GM06990 (cell line): ENCODE measurements at regions not wholly inside any gene's neighbourhood (a gene's known extent, or its start where the extent isn't known, plus 50 kb on each side); places are given as distances from the start of the nearest gene placed in this dataset.

ENCODE experiments used
- DNase-seq: peaks from one replicate; pipeline ENCODE4 v3.0.0-alpha.2; 2011; ENCODE audit not compliant: insufficient read length; ENCODE audit errors: extremely low read depth
- H3K27me3 ChIP-seq: replicated peaks from 2 replicates; pipeline ENCODE4 v1.6.0; 2011; ENCODE audit warnings: low read length; ENCODE audit not compliant: control insufficient read depth, insufficient read depth
- H3K36me3 ChIP-seq: 2 replicates; pipeline ENCODE4 v1.5.1; 2011; ENCODE audit warnings: low read length; ENCODE audit not compliant: control insufficient read depth, insufficient read depth
- H3K4me3 ChIP-seq: replicated peaks from 2 replicates; pipeline ENCODE4 v1.5.1; 2011; ENCODE audit warnings: low read depth, mild to moderate bottlenecking, control low read depth, low read length
- CTCF ChIP-seq: IDR thresholded peaks from 2 replicates; pipeline ENCODE4 v1.5.1; 2011; ENCODE audit warnings: low read length, control low read depth, mild to moderate bottlenecking, inconsistent platforms; ENCODE audit not compliant: insufficient read depth, poor library complexity, severe bottlenecking

GRCh38 chr2:16719485-16719808 lies 53.8 kb upstream of the CYRIA start:
- Histone ChIP-seq H3K36me3 (no peaks in the 10 kb centered on the region), H3K27me3 (no peaks in the 10 kb centered on the region; the same call in 1 of the 2 replicates), H3K4me3 (no peak overlapping the region)
- TF ChIP-seq CTCF, result no peak
- no peak for DNase-seq

- no peak for DNase-seq
- Histone ChIP-seq H3K27me3 (no peaks in the 10 kb centered on the region; the same call in 1 of the 2 replicates), H3K4me3 (no peak overlapping the region), H3K36me3 (no peaks in the 10 kb centered on the region)
- no peak for TF ChIP-seq CTCF
Observed at GRCh38 chr2:16718576-16719484, 53.2 kb upstream of the CYRIA start.

- DNase-seq, result no peak
- no peaks in the 10 kb centered on the region; the same call in 1 of the 2 replicates for H3K27me3 ChIP-seq
- no peaks in the 10 kb centered on the region for H3K36me3 ChIP-seq
- no peak overlapping the region for H3K4me3 ChIP-seq
- no peak for TF ChIP-seq CTCF
Observed at GRCh38 chr2:16717477-16717876, 51.8 kb upstream of the CYRIA start.

DNA sequence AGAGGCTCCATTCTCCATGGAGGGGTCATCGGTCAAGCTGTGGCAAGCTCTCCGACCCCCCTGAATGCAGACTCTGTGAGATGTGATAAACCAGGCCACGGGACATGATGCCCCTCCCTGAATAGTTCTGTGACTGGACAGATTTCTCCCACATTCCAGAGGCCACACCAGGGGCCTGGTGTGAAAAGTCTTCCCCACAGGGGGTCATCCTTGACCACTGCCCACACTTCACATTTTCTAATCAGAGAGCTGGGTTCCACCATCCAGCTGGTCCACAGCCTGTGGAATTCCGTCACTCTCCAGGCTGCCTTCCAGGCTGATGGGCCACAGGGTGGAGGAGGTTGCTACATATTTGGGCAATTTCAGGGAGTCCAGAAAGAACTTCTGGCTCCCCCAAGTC lies 51.3 kb upstream of the CYRIA start:
- no peak overlapping the region for H3K4me3 ChIP-seq
- TF ChIP-seq CTCF, result no peak
- H3K27me3 ChIP-seq, result no peaks in the 10 kb centered on the region; the same call in 1 of the 2 replicates
- H3K36me3 ChIP-seq, result no peaks in the 10 kb centered on the region
- DNase-seq, result no peak

DNA sequence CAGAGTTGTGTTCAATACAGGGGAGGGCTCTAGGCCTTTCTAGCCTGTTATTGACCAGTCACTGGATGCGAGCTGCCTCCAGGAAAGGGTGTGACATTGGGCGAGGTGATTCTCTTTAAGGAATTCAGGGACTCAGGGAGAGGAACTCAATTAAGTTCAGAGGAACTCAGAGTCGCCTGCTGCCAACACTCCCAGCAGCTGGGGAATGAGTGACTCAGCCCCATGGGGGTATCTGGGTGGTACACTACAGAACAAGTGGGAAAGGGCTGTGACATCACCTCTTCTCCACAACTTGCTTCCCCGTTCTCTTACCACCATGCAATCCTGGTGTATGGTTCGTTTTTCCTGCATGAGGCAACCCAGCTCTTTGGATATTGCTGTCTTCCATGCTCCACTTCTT lies 50.4 kb upstream of the CYRIA start:
- no peak for TF ChIP-seq CTCF
- H3K4me3 ChIP-seq, result no peak overlapping the region
- DNase-seq, result no peak

More for the DNA sequence above, 50.4 kb upstream of the CYRIA start:
- Histone ChIP-seq H3K27me3 (no peaks in the 10 kb centered on the region; the same call in 1 of the 2 replicates), H3K36me3 (no peaks in the 10 kb centered on the region)
